GM18868 (cell line): ENCODE measurements at regions not wholly inside any gene's neighbourhood (a gene's known extent, or its start where the extent isn't known, plus 50 kb on each side); places are given as distances from the start of the nearest gene placed in this dataset.
A peak's percentile ranks its signal among the peaks of the same experiment; 100 is the strongest.

Experiments
- ATAC-seq: cut with Tn5 transposase; IDR thresholded peaks from one replicate; pipeline ENCODE4 v1.9.1; 2021; ENCODE audit warnings: mild to moderate bottlenecking, moderate library complexity; ENCODE audit not compliant: unreplicated experiment

DNA sequence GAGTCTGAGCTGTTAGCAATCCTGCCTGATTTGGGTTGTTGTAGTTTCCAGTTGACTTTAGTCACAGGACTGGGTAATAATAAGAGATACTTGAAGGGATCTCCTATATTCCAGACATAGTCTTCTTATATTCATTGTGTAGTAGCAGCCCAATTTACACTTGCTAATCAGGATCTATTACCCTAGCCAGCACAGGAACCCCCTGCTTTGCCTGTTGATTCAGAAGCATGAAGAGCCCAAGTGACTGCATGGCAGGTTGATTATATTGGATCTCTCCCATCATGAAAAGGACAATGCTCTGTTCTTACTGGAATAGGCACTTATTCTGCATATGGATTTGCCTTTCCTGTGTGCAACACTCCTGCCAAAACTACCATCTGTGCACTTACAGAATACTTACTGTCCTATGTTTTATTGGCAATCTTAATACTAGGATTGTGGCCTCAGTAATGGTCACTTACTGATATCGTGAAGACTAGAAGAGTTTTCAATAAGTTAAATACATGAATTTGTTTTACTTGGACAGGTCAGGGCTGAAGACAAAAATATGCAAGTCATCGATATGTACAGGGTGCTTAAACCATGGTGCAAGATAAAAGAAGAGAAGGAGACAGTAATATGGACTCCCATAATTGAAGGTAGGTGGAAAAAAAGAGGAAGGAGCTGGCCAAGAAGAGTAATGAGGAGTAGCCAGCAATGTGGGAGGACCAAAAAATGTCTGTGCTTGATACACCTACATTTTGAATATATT is 304.1 kb downstream of the MCTP2 start:
- ATAC-seq, result no peak

- no peak for ATAC-seq
Observed at GRCh38 chr15:94536549-94536948, 305.2 kb downstream of the MCTP2 start.

- no peak for ATAC-seq
Observed at GRCh38 chr15:94538280-94538679, 306.9 kb downstream of the MCTP2 start.

GRCh38 chr15:94542391-94542790 is 311.0 kb downstream of the MCTP2 start:
- ATAC-seq, result no peak

DNA sequence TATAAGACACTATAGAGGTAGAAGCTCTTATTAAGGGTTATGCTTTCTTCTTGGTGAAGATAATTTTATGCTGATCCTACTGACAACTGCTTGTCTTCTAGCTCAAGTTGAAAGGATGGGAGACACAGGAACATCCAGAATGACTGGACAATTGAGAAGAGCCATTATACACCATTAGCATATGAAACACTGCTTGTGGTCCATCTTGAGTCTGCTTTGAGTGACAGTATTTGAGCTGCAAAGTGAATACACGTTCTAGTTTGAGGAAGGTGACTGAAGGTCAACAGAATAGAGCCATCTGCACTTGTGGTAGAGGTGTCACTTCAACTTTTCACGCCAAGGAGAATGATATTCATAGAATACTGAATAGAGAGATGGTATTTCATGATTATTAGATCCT is 315.4 kb downstream of the MCTP2 start:
- ATAC-seq, result no peak

GRCh38 chr15:94547711-94548110 is 316.4 kb downstream of the MCTP2 start:
- no peak for ATAC-seq

GRCh38 chr15:94555841-94556519 is 324.6 kb downstream of the MCTP2 start:
- no peak for ATAC-seq

DNA sequence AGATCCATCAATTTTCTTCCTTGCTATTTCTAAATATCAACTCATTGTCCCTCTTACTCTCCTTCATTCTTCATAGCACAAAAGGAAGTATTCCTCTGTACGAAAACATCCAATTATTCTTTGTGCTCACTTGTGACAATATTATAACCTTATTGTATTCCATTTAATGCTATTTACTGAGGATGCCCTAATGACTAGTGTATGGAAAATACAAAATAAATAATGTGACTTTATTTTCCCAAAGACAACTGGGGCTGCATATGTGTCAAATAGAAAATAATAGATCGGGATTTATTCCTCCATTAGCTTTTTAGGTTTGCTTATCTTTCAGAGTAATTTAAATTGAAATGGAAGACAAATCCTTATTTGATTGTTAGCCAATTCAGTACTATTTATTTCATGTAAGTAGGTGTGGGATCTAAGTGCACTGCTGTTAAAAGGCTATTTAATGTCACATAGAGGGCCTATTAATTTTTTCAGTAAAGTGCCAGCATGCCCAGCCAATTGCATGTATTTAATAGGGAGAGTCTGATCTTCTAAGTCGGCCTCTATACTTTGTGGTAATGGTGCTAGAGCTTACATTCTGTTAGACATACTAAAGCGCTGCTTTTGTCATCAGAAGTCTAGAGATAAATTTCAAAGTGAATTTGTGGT is 329.8 kb downstream of the MCTP2 start:
- ATAC-seq, result no peak

- ATAC-seq, result no peak
Observed at GRCh38 chr15:94563456-94563855, 332.1 kb downstream of the MCTP2 start.

DNA sequence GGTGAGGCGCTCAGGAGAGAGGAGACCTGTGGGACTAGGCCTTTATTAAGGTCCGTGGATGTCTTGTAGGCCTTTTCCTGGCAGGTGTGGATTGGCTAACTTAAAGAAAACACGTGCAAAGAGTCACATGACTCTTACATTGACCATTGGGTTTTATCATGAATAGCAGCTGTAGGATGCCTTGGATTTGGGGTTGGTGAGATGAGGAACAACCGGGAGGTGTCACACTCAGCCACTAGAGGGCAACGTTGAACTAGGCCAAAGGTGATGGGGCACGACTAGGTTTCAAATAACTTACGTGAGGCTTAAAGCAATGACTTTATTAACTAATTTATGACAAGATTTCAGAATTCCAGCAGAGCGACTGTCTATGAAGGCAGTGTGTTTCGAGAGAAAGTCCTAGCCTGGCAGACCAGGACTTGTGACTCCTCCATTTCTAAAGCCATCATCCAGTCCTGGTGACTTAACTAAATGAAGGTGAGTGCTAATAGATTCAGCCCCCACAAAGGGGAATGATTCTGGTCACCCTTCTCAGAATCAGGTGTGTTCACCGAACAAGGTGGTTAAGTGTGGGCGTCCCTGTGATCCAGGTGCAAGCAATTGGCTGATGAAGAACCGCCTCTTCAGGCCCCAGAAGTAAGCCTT is 345.6 kb downstream of the MCTP2 start:
- peak; percentile 83 for ATAC-seq

DNA sequence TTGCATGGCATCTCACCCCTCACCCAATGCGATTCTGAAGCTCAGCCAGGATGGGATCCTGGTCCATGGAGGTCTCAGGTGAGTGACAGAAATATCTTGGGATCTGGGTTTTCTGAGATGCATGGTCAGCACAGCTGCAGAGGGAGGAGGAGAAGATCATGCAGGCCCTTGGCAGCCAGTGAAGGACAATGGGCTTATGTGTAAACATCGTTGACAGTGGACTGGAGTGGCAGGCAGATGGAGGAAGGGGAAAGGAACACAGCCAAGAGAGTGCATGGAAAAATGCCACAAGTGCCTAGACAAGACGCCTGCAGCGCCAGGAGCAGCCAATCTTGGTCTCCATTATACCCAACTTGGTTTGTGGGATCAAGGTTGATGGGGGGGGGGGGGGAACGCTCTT is 347.9 kb downstream of the MCTP2 start:
- no peak for ATAC-seq

- no peak for ATAC-seq
Observed at GRCh38 chr15:94580211-94580885, 349.0 kb downstream of the MCTP2 start.

- peak; percentile 36 for ATAC-seq
Observed at GRCh38 chr15:94582368-94582767, 351.0 kb downstream of the MCTP2 start.

DNA sequence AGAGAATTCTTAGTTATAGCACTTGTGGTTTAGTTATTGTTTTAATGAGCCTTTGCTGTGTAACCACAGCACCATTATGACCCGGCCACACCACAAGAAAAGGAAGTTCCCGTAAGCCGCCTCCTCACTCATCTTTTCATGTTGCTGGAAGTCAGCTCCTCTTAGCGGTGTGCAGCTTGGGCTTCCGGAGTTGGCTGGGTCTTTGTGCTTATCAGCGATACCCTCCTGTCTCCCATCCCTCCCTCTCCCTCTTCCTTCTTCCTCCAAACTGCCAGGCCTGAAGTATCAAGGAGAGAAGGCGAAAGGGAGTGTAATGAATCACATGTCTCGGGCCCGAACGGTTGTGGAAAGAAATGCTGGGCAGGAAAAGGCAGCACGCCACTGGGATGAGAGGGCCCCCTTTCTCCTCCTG is 353.5 kb downstream of the MCTP2 start:
- ATAC-seq, result peak; percentile 84

DNA sequence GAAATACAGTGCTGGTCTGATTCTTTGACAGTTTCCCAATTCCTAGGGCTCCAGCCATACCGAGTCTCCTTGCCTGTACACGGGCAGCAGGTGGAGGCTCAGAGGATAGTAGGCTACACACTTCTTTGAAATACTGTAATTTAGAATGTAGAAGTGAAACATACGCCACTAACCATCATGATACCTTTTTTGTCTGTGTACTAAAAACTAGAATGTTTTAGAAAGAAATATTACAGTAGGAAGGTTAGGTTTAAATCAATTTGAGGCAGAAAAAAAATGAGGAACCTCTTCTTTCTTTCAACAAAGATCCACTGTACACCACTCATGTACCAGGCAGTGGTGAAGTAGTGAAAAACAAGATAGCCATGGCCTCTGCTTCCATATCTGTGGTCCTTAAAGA is 354.7 kb downstream of the MCTP2 start:
- peak; percentile 71 for ATAC-seq

GRCh38 chr15:94587113-94587512 is 355.8 kb downstream of the MCTP2 start:
- no peak for ATAC-seq

DNA sequence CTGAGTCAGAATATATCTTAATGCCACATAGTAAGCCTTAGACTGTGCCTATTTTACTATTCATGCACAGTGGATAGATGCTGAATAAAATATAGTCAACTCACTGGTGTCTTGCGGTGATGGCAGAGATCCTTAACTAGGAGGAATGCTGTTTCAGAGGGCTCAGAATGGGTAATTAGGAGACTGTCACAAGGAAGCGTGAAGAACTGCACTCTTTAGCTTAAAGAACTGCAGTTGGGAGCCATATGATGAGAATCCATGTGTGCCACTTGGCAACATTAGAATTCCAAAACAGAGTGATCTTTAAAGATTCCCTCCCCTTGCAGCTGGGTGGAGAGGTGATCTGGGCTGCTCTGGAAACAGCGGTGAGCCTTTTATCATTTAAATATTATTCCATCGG is 357.6 kb downstream of the MCTP2 start:
- ATAC-seq, result no peak

- ATAC-seq, result no peak
Observed at GRCh38 chr15:94592495-94592894, 361.1 kb downstream of the MCTP2 start.

- no peak for ATAC-seq
Observed at GRCh38 chr15:94596707-94597106, 365.3 kb downstream of the MCTP2 start.

- ATAC-seq, result no peak
Observed at GRCh38 chr15:94600505-94600904, 369.1 kb downstream of the MCTP2 start.
